Panc1 (cell line): ENCODE measurements at regions not wholly inside any gene's neighbourhood (a gene's known extent, or its start where the extent isn't known, plus 50 kb on each side); places are given as distances from the start of the nearest gene placed in this dataset.

Experiments
- POLR2AphosphoS5 ChIP-seq: IDR thresholded peaks from 2 replicates; pipeline ENCODE4 v1.6.1; 2012; ENCODE audit warnings: mild to moderate bottlenecking, low read depth, low read length, moderate library complexity
- SIN3A ChIP-seq: IDR thresholded peaks from 2 replicates; pipeline ENCODE4 v1.6.1; 2012; ENCODE audit warnings: low read depth, mild to moderate bottlenecking, low read length, moderate library complexity, borderline replicate concordance; ENCODE audit not compliant: insufficient read depth

GRCh38 chr16:51953286-51953985, 593.5 kb downstream of the TOX3 start:
- no peak for TF ChIP-seq POLR2AphosphoS5
- TF ChIP-seq SIN3A: no peak
